HG03378 (cell line): ENCODE measurements at regions not wholly inside any gene's neighbourhood (a gene's known extent, or its start where the extent isn't known, plus 50 kb on each side); places are given as distances from the start of the nearest gene placed in this dataset.

Experiments
- ATAC-seq: cut with Tn5 transposase; IDR thresholded peaks from one replicate; pipeline ENCODE4 v1.9.1; 2021; ENCODE audit warnings: mild to moderate bottlenecking, moderate library complexity; ENCODE audit not compliant: unreplicated experiment

- ATAC-seq, result no peak
Measured at GRCh38 chr15:68524753-68525584, 53.8 kb upstream of the CORO2B start.

- no peak for ATAC-seq
Measured at GRCh38 chr15:68525815-68526214, 53.0 kb upstream of the CORO2B start.

- peak; percentile 55 for ATAC-seq
Measured at GRCh38 chr15:68526269-68526668, 52.5 kb upstream of the CORO2B start.

- ATAC-seq, result no peak
Measured at GRCh38 chr15:68526784-68527183, 52.0 kb upstream of the CORO2B start.

GRCh38 chr15:68528626-68529290, 50.0 kb upstream of the CORO2B start:
- no peak for ATAC-seq
